ENCODE measurements at regions not wholly inside any gene's neighbourhood (a gene's known extent, or its start where the extent isn't known, plus 50 kb on each side); places are given as distances from the start of the nearest gene placed in this dataset.

- Histone ChIP-seq H3K27ac (no peak overlapping the region), H3K4me1 (ENCODE audit: insufficient read depth) (peaks cover 10% of the 10 kb centered on the region), H3K36me3 (no peaks in the 10 kb centered on the region), H3K4me3 (no peak overlapping the region), H3K27me3 (no peaks in the 10 kb centered on the region), H3K9me3 (no peaks in the 10 kb centered on the region)
- TF ChIP-seq EP300 (IDR thresholded peaks at IDR 0.05) = no peak
- no peak for TF ChIP-seq POLR2A (IDR thresholded peaks at IDR 0.05)
- TF ChIP-seq CTCF (IDR thresholded peaks at IDR 0.05) = no peak
- 74 to 83% (median 77%) methylated on average over 11 of the region's 11 CpGs for WGBS, 3 donors
- DNase-seq = no peak
- intact Hi-C loops (cut with DNase I) = no loop called here
These were observed 203.7 kb downstream of the CTTN start for GRCh38 chr11:70601861-70602538.

GRCh38 chr11:70603114-70603755 is 204.9 kb downstream of the CTTN start:
- TF ChIP-seq CTCF (IDR thresholded peaks at IDR 0.05) = no peak
- TF ChIP-seq POLR2A (IDR thresholded peaks at IDR 0.05) = no peak
- no peak for TF ChIP-seq EP300 (IDR thresholded peaks at IDR 0.05)
- intact Hi-C loops (cut with DNase I) = no loop called here
- 55 to 59% (median 58%) methylated on average over 10 of the region's 10 CpGs for WGBS, 3 donors

GRCh38 chr11:70603756-70604211 is 205.5 kb downstream of the CTTN start:
- Histone ChIP-seq H3K4me1 (ENCODE audit: insufficient read depth) (peaks cover 5% of the 10 kb centered on the region), H3K9me3 (no peaks in the 10 kb centered on the region), H3K27ac (no peak overlapping the region), H3K36me3 (no peaks in the 10 kb centered on the region), H3K27me3 (no peaks in the 10 kb centered on the region), H3K4me3 (no peak overlapping the region)
- intact Hi-C loops (cut with DNase I) = no loop called here
- WGBS, 3 donors = 4 to 29% (median 8%) methylated on average over 9 of the region's 9 CpGs
- peak in 1 of 5 donors; percentile 14 for DNase-seq
- TF ChIP-seq EP300 (IDR thresholded peaks at IDR 0.05) = no peak
- TF ChIP-seq CTCF (IDR thresholded peaks at IDR 0.05) = no peak

More at GRCh38 chr11:70603114-70603755, 204.9 kb downstream of the CTTN start:
- H3K36me3 ChIP-seq = no peaks in the 10 kb centered on the region
- no peak for DNase-seq
- no peaks in the 10 kb centered on the region for H3K9me3 ChIP-seq
- H3K27ac ChIP-seq = no peak overlapping the region
- H3K4me3 ChIP-seq = no peak overlapping the region
- H3K27me3 ChIP-seq = no peaks in the 10 kb centered on the region
- H3K4me1 ChIP-seq (ENCODE audit: insufficient read depth) = peaks cover 5% of the 10 kb centered on the region

- WGBS, 3 donors = 51 to 71% (median 68%) methylated on average over 11 of the region's 11 CpGs
- H3K4me3 ChIP-seq = no peak overlapping the region
- no peaks in the 10 kb centered on the region for H3K9me3 ChIP-seq
- H3K27ac ChIP-seq = no peak overlapping the region
- intact Hi-C loops (cut with DNase I) = no loop called here
- H3K4me1 ChIP-seq (ENCODE audit: insufficient read depth) = peaks cover 5% of the 10 kb centered on the region
- no peaks in the 10 kb centered on the region for H3K27me3 ChIP-seq
- no peak for DNase-seq
- TF ChIP-seq EP300 (IDR thresholded peaks at IDR 0.05) = no peak
- no peak for TF ChIP-seq POLR2A (IDR thresholded peaks at IDR 0.05)
- TF ChIP-seq CTCF (IDR thresholded peaks at IDR 0.05) = no peak
- H3K36me3 ChIP-seq = no peaks in the 10 kb centered on the region
These were observed 205.9 kb downstream of the CTTN start for GRCh38 chr11:70604221-70604620.

Measured in ovary (tissue), 7 donors.